ENCODE measurements at regions not wholly inside any gene's neighbourhood (a gene's known extent, or its start where the extent isn't known, plus 50 kb on each side); places are given as distances from the start of the nearest gene placed in this dataset.

- H4K20me1 ChIP-seq (ENCODE audit: insufficient read depth, low read length) = no peaks in the 10 kb centered on the region
- H4K8ac ChIP-seq (ENCODE audit: low read depth in 2 of 2, low read length in 2 of 2) = no peak overlapping the region
- peaks cover 2% of the 10 kb centered on the region; the same call in 1 of the 2 replicates for H3K27me3 ChIP-seq (ENCODE audit: control insufficient read depth, insufficient read depth, low read length)
- TF ChIP-seq FOS (IDR thresholded peaks at IDR 0.05; ENCODE audit: low read depth, low read length) = no peak
- no peak for TF ChIP-seq USF2 (IDR thresholded peaks at IDR 0.05; ENCODE audit: low read depth, low read length)
- no peak overlapping the region for H2BK120ac ChIP-seq (ENCODE audit: low read depth, low read length)
- H4K5ac ChIP-seq (ENCODE audit: low read depth, low read length) = no peak overlapping the region
- ChIA-PET POLR2A (ENCODE audit: unreplicated experiment) (no interaction called here), CTCF (no interaction called here)
- no peak overlapping the region for H3K9ac ChIP-seq (ENCODE audit: low read depth, low read length)
- no peak overlapping the region for H2AFZ ChIP-seq (replicated peaks; ENCODE audit: low read length, poor library complexity)
- no peak overlapping the region for H3K23ac ChIP-seq (ENCODE audit: low read depth, low read length)
- no peaks in the 10 kb centered on the region for H3K9me1 ChIP-seq (ENCODE audit: insufficient read depth, low read length)
- no peak for DNase-seq
- in situ Hi-C loops (cut with MboI; ENCODE audit: low sequenced_read_pairs) (no loop called here), intact Hi-C loops (cut with micrococcal nuclease) (no loop called here), dilution Hi-C loops (cut with HindIII; ENCODE audit: low sequenced_read_pairs, unreplicated experiment) (no loop called here)
- 70% methylated on average over 7 of the region's 13 CpGs; no CpG with 5 or more reads in 1 of the 2 experiments for WGBS, 2 experiments (ENCODE audit: extremely low coverage in 2 of 2, insufficient read length in 1 of 2)
- no peak overlapping the region for H3K4ac ChIP-seq (ENCODE audit: low read depth, low read length)
- H2AK5ac ChIP-seq (ENCODE audit: low read depth, low read length) = no peak overlapping the region
- H3K4me3 ChIP-seq (ENCODE audit: insufficient read depth, low read depth, low read length) = no peak overlapping the region
- H3K56ac ChIP-seq (ENCODE audit: extremely low read depth, insufficient read depth, low read length) = no peak overlapping the region
- no peaks in the 10 kb centered on the region for H3K36me3 ChIP-seq (ENCODE audit: control insufficient read depth, insufficient read depth, low read length)
- H3K14ac ChIP-seq (replicated peaks; ENCODE audit: low read depth, low read length) = no peak overlapping the region
- H3K9me3 ChIP-seq (ENCODE audit: control insufficient read depth, insufficient read depth, low read length) = no peaks in the 10 kb centered on the region
- H3K27ac ChIP-seq (ENCODE audit: insufficient read depth, low read length) = no peak overlapping the region
- H4K91ac ChIP-seq (ENCODE audit: insufficient read depth, low read depth, low read length) = no peak overlapping the region
- no peak overlapping the region for H3K4me2 ChIP-seq (ENCODE audit: low read depth, low read length)
- H2BK5ac ChIP-seq (ENCODE audit: low read depth, low read length, poor library complexity, severe bottlenecking) = no peak overlapping the region
- no peaks in the 10 kb centered on the region for H3K79me1 ChIP-seq (ENCODE audit: low read depth in 1 of 2, low read length in 2 of 2)
- ATAC-seq (ENCODE audit: low read depth) = no peak
- H2AK9ac ChIP-seq (replicated peaks; ENCODE audit: low read depth, low read length, poor library complexity) = no peak overlapping the region
- H2BK20ac ChIP-seq (ENCODE audit: low read depth, low read length) = no peak overlapping the region
- no peaks in the 10 kb centered on the region for H3K4me1 ChIP-seq (ENCODE audit: control insufficient read depth, insufficient read depth, low read length)
- no peak overlapping the region for H3K18ac ChIP-seq (ENCODE audit: low read depth, low read length)
- no TSS peak for BruUV-seq (replicated peaks)
- no peak overlapping the region for H2BK15ac ChIP-seq (ENCODE audit: low read depth, low read length)
Observed at GRCh38 chr11:129721685-129722084, 94.0 kb upstream of the TMEM45B start.

Data from IMR-90 (cell line).